Activated B cell treated with CpG ODN at 0.5 μM for 24 hours (primary cell): ENCODE measurements at regions not wholly inside any gene's neighbourhood (a gene's known extent, or its start where the extent isn't known, plus 50 kb on each side); places are given as distances from the start of the nearest gene placed in this dataset.

Source experiments
- ATAC-seq: fragments of 200-7000 bp; cut with Tn5 transposase; one replicate; pipeline ENCODE4 v1.10.0; 2021; ENCODE audit warnings: low read depth, mild to moderate bottlenecking, moderate library complexity
- CTCF ChIA-PET: fragments of 350-600 bp; sonication (Branson Sonifier 250); formaldehyde crosslinking; loops from one replicate; lab custom pipeline; 2021; ENCODE audit warnings: antibody characterized with exemption; lab: Charles Lee
- POLR2A ChIA-PET: fragments of 350-600 bp; sonication (Branson Sonifier 250); formaldehyde crosslinking; loops from one replicate; lab custom pipeline; 2021; ENCODE audit warnings: antibody characterized with exemption; lab: Charles Lee
- DNase-seq: peaks from one replicate; pipeline ENCODE4 v3.0.0; 2022
- H3K27ac Mint-ChIP-seq: one replicate; pipeline ENCODE4 v1.8.0; 2020; ENCODE audit warnings: mixed read lengths
- H3K27me3 Mint-ChIP-seq: one replicate; pipeline ENCODE4 v1.8.0; 2021; ENCODE audit warnings: mixed read lengths
- H3K36me3 Mint-ChIP-seq: one replicate; pipeline ENCODE4 v1.8.0; 2021; ENCODE audit warnings: low read depth, mixed read lengths
- H3K4me1 Mint-ChIP-seq: one replicate; pipeline ENCODE4 v1.8.0; 2021; ENCODE audit warnings: mixed read lengths
- H3K4me3 Mint-ChIP-seq: one replicate; pipeline ENCODE4 v1.8.0; 2020; ENCODE audit warnings: mild to moderate bottlenecking, mixed read lengths
- H3K9me3 Mint-ChIP-seq: one replicate; pipeline ENCODE4 v1.8.0; 2020; ENCODE audit warnings: mixed read lengths
- CTCF ChIP-seq: fragments of 200-600 bp; IDR thresholded peaks from one replicate; pipeline ENCODE4 v1.8.0; 2022; ENCODE audit warnings: antibody characterized with exemption, mild to moderate bottlenecking
- intact Hi-C: fragments of 100-400 bp; cut with micrococcal nuclease; formaldehyde crosslinking; loops from one replicate; pipeline ENCODE4 v1.15.1; 2024

GRCh38 chr10:78353636-78354035, 320.0 kb downstream of the RPS24 start:
- no peaks in the 10 kb centered on the region for H3K4me1 Mint-ChIP-seq
- POLR2A ChIA-PET: no interaction called here
- CTCF ChIA-PET: no interaction called here
- ATAC-seq (no peak), DNase-seq (no peak)
- no peak for TF ChIP-seq CTCF
- no peak overlapping the region for H3K27ac Mint-ChIP-seq
- H3K36me3 Mint-ChIP-seq: no peaks in the 10 kb centered on the region
- H3K27me3 Mint-ChIP-seq: peaks cover 17% of the 10 kb centered on the region
- H3K4me3 Mint-ChIP-seq: no peak overlapping the region
- no peaks in the 10 kb centered on the region for H3K9me3 Mint-ChIP-seq
- intact Hi-C loops: no loop called here

GRCh38 chr10:78354101-78354500, 320.4 kb downstream of the RPS24 start:
- intact Hi-C loops: no loop called here
- no peak for TF ChIP-seq CTCF
- ATAC-seq (no peak), DNase-seq (no peak)
- CTCF ChIA-PET: no interaction called here
- Mint-ChIP-seq H3K9me3 (no peaks in the 10 kb centered on the region), H3K27me3 (peaks cover 17% of the 10 kb centered on the region), H3K36me3 (no peaks in the 10 kb centered on the region), H3K27ac (no peak overlapping the region), H3K4me1 (no peaks in the 10 kb centered on the region), H3K4me3 (no peak overlapping the region)
- POLR2A ChIA-PET: no interaction called here

- Mint-ChIP-seq H3K9me3 (no peaks in the 10 kb centered on the region), H3K4me3 (no peak overlapping the region), H3K36me3 (no peaks in the 10 kb centered on the region), H3K27me3 (peaks cover 10% of the 10 kb centered on the region), H3K27ac (no peak overlapping the region), H3K4me1 (no peaks in the 10 kb centered on the region)
- no peak for TF ChIP-seq CTCF
- intact Hi-C loops: no loop called here
- ChIA-PET CTCF (no interaction called here), POLR2A (no interaction called here)
- ATAC-seq: no peak
- DNase-seq: no peak
Measured at GRCh38 chr10:78356291-78356900, 322.7 kb downstream of the RPS24 start.

GRCh38 chr10:78357141-78358063, 323.7 kb downstream of the RPS24 start:
- CTCF ChIA-PET: no interaction called here
- no peak for ATAC-seq
- Mint-ChIP-seq H3K27me3 (peaks cover 5% of the 10 kb centered on the region), H3K36me3 (no peaks in the 10 kb centered on the region), H3K4me1 (no peaks in the 10 kb centered on the region), H3K9me3 (no peaks in the 10 kb centered on the region), H3K4me3 (no peak overlapping the region), H3K27ac (no peak overlapping the region)
- TF ChIP-seq CTCF: no peak
- POLR2A ChIA-PET: no interaction called here
- DNase-seq: no peak
- intact Hi-C loops: no loop called here

- ChIA-PET CTCF (no interaction called here), POLR2A (no interaction called here)
- no peaks in the 10 kb centered on the region for H3K9me3 Mint-ChIP-seq
- H3K4me3 Mint-ChIP-seq: no peak overlapping the region
- H3K27ac Mint-ChIP-seq: no peak overlapping the region
- H3K27me3 Mint-ChIP-seq: peaks cover 3% of the 10 kb centered on the region
- TF ChIP-seq CTCF: no peak
- intact Hi-C loops: no loop called here
- ATAC-seq (no peak), DNase-seq (no peak)
- no peaks in the 10 kb centered on the region for H3K36me3 Mint-ChIP-seq
- H3K4me1 Mint-ChIP-seq: no peaks in the 10 kb centered on the region
Measured at GRCh38 chr10:78358351-78358750, 324.7 kb downstream of the RPS24 start.
